HG02852 (cell line): ENCODE measurements at regions not wholly inside any gene's neighbourhood (a gene's known extent, or its start where the extent isn't known, plus 50 kb on each side); places are given as distances from the start of the nearest gene placed in this dataset.

Experiments used
- ATAC-seq: cut with Tn5 transposase; IDR thresholded peaks from one replicate; pipeline ENCODE4 v1.9.1; 2021; ENCODE audit warnings: mild to moderate bottlenecking, moderate library complexity; ENCODE audit not compliant: unreplicated experiment

- ATAC-seq = no peak
Observed at GRCh38 chr1:218705911-218706893, 361.1 kb downstream of the TGFB2 start.

GRCh38 chr1:218711001-218711400, 365.9 kb downstream of the TGFB2 start:
- no peak for ATAC-seq

GRCh38 chr1:218711884-218712674, 366.9 kb downstream of the TGFB2 start:
- ATAC-seq = no peak

- ATAC-seq = no peak
Observed at GRCh38 chr1:218712677-218713076, 367.5 kb downstream of the TGFB2 start.

GRCh38 chr1:218715961-218716669, 371.0 kb downstream of the TGFB2 start:
- ATAC-seq = no peak

GRCh38 chr1:218717575-218717974, 372.4 kb downstream of the TGFB2 start:
- ATAC-seq = no peak

- ATAC-seq = no peak
Observed at GRCh38 chr1:218718206-218718605, 373.1 kb downstream of the TGFB2 start.

GRCh38 chr1:218718977-218719376, 373.8 kb downstream of the TGFB2 start:
- ATAC-seq = no peak

- no peak for ATAC-seq
Observed at GRCh38 chr1:218728898-218729565, 383.9 kb downstream of the TGFB2 start.

- ATAC-seq = no peak
Observed at GRCh38 chr1:218735436-218736032, 390.4 kb downstream of the TGFB2 start.

- no peak for ATAC-seq
Observed at GRCh38 chr1:218739426-218739825, 394.3 kb downstream of the TGFB2 start.

- no peak for ATAC-seq
Observed at GRCh38 chr1:218741852-218742251, 396.7 kb downstream of the TGFB2 start.

- no peak for ATAC-seq
Observed at GRCh38 chr1:218742467-218743262, 397.5 kb downstream of the TGFB2 start.

- ATAC-seq = no peak
Observed at GRCh38 chr1:218743861-218744505, 398.8 kb downstream of the TGFB2 start.

GRCh38 chr1:218748071-218748470, 402.9 kb downstream of the TGFB2 start:
- no peak for ATAC-seq

- no peak for ATAC-seq
Observed at GRCh38 chr1:218750216-218750970, 405.3 kb downstream of the TGFB2 start.

GRCh38 chr1:218751208-218751948, 406.2 kb downstream of the TGFB2 start:
- ATAC-seq = no peak
